ENCODE measurements at regions not wholly inside any gene's neighbourhood (a gene's known extent, or its start where the extent isn't known, plus 50 kb on each side); places are given as distances from the start of the nearest gene placed in this dataset.
"Not testable (repeated sequence)": the region's sequence is repeated elsewhere in the genome, so short reads cannot be mapped to it uniquely, and the experiment has no call there.

GRCh38 chr16:22633280-22633679, 122.6 kb downstream of the NPIPB5 start:
- in situ Hi-C loops (cut with MboI; ENCODE audit: low sequenced_read_pairs) = no loop called here
- Histone ChIP-seq H3K36me3 (replicated peaks) (no peaks in the 10 kb centered on the region), H3K4me1 (peaks cover 9% of the 10 kb centered on the region; the same call in 1 of the 2 replicates), H3K9me3 (no peaks in the 10 kb centered on the region), H3K4me3 (no peak overlapping the region), H3K27me3 (ENCODE audit: low read depth) (no peaks in the 10 kb centered on the region)
- no peak for DNase-seq (ENCODE audit: low spot score in 2 of 2)

GRCh38 chr16:22633799-22634198, 123.1 kb downstream of the NPIPB5 start:
- no peaks in the 10 kb centered on the region for H3K27me3 ChIP-seq (ENCODE audit: low read depth)

GRCh38 chr16:22634954-22635353, 124.3 kb downstream of the NPIPB5 start:
- in situ Hi-C loops (cut with MboI; ENCODE audit: low sequenced_read_pairs) = no loop called here
- Histone ChIP-seq H3K27me3 (ENCODE audit: low read depth) (no peaks in the 10 kb centered on the region), H3K9me3 (no peaks in the 10 kb centered on the region), H3K4me1 (peaks cover 9% of the 10 kb centered on the region; the same call in 1 of the 2 replicates), H3K36me3 (replicated peaks) (no peaks in the 10 kb centered on the region), H3K4me3 (no peak overlapping the region)
- no peak for DNase-seq (ENCODE audit: low spot score in 2 of 2)

More at GRCh38 chr16:22633799-22634198, 123.1 kb downstream of the NPIPB5 start:
- peaks cover 9% of the 10 kb centered on the region; the same call in 1 of the 2 replicates for H3K4me1 ChIP-seq
- DNase-seq (ENCODE audit: low spot score in 2 of 2) = no peak
- in situ Hi-C loops (cut with MboI; ENCODE audit: low sequenced_read_pairs) = no loop called here
- no peak overlapping the region for H3K4me3 ChIP-seq
- no peaks in the 10 kb centered on the region for H3K36me3 ChIP-seq (replicated peaks)
- H3K9me3 ChIP-seq = no peaks in the 10 kb centered on the region

- peak; percentile 59 to 64 for DNase-seq (ENCODE audit: low spot score in 2 of 2)
- Histone ChIP-seq H3K9me3 (no peaks in the 10 kb centered on the region), H3K36me3 (replicated peaks) (no peaks in the 10 kb centered on the region), H3K4me3 (no peak overlapping the region), H3K27me3 (ENCODE audit: low read depth) (no peaks in the 10 kb centered on the region), H3K4me1 (peaks cover 9% of the 10 kb centered on the region; the same call in 1 of the 2 replicates)
- in situ Hi-C loops (cut with MboI; ENCODE audit: low sequenced_read_pairs) = no loop called here
Observed at GRCh38 chr16:22635357-22635761, 124.7 kb downstream of the NPIPB5 start.

- in situ Hi-C loops (cut with MboI; ENCODE audit: low sequenced_read_pairs) = no loop called here
- Histone ChIP-seq H3K27me3 (ENCODE audit: low read depth) (no peaks in the 10 kb centered on the region; the same call in 1 of the 2 replicates), H3K4me3 (no peak overlapping the region), H3K4me1 (peaks cover 9% of the 10 kb centered on the region; the same call in 1 of the 2 replicates), H3K36me3 (replicated peaks) (no peaks in the 10 kb centered on the region), H3K9me3 (no peaks in the 10 kb centered on the region)
- no peak for DNase-seq (ENCODE audit: low spot score in 2 of 2)
Observed at GRCh38 chr16:22635801-22636200, 125.1 kb downstream of the NPIPB5 start.

GRCh38 chr16:22638393-22639206, 127.9 kb downstream of the NPIPB5 start:
- H3K36me3 ChIP-seq (replicated peaks) = no peaks in the 10 kb centered on the region
- no peaks in the 10 kb centered on the region for H3K9me3 ChIP-seq
- H3K4me3 ChIP-seq = no peak overlapping the region
- H3K4me1 ChIP-seq = peaks cover 9% of the 10 kb centered on the region; the same call in 1 of the 2 replicates
- peaks cover 3% of the 10 kb centered on the region; the same call in 1 of the 2 replicates for H3K27me3 ChIP-seq (ENCODE audit: low read depth)
- in situ Hi-C loops (cut with MboI; ENCODE audit: low sequenced_read_pairs) = no loop called here
- DNase-seq (ENCODE audit: low spot score in 2 of 2) = no peak

- Histone ChIP-seq H3K27me3 (ENCODE audit: low read depth) (peaks cover 16% of the 10 kb centered on the region), H3K4me3 (no peak overlapping the region), H3K4me1 (no peaks in the 10 kb centered on the region), H3K9me3 (no peaks in the 10 kb centered on the region), H3K36me3 (replicated peaks) (no peaks in the 10 kb centered on the region)
- DNase-seq (ENCODE audit: low spot score in 2 of 2) = peak in 1 of 2 experiments; percentile 64
- in situ Hi-C loops (cut with MboI; ENCODE audit: low sequenced_read_pairs) = no loop called here
Observed at GRCh38 chr16:22641131-22641628, 130.5 kb downstream of the NPIPB5 start.

GRCh38 chr16:22642416-22643088, 131.9 kb downstream of the NPIPB5 start:
- DNase-seq (ENCODE audit: low spot score in 2 of 2) = no peak
- H3K9me3 ChIP-seq = no peaks in the 10 kb centered on the region
- in situ Hi-C loops (cut with MboI; ENCODE audit: low sequenced_read_pairs) = no loop called here

GRCh38 chr16:22643203-22643602, 132.5 kb downstream of the NPIPB5 start:
- H3K4me3 ChIP-seq; in situ Hi-C loops (cut with MboI; ENCODE audit: low sequenced_read_pairs); H3K9me3 ChIP-seq; H3K36me3 ChIP-seq (replicated peaks); H3K4me1 ChIP-seq; DNase-seq (ENCODE audit: low spot score in 2 of 2): not testable (repeated sequence)
- H3K27me3 ChIP-seq (ENCODE audit: low read depth) = peaks cover 31% of the 10 kb centered on the region

More at GRCh38 chr16:22642416-22643088, 131.9 kb downstream of the NPIPB5 start:
- Histone ChIP-seq H3K4me3 (no peak overlapping the region), H3K4me1 (no peaks in the 10 kb centered on the region), H3K27me3 (ENCODE audit: low read depth) (peaks cover 24% of the 10 kb centered on the region), H3K36me3 (replicated peaks) (no peaks in the 10 kb centered on the region)

GRCh38 chr16:22643886-22644285, 133.2 kb downstream of the NPIPB5 start:
- in situ Hi-C loops (cut with MboI; ENCODE audit: low sequenced_read_pairs) = no loop called here
- Histone ChIP-seq H3K9me3 (no peaks in the 10 kb centered on the region), H3K36me3 (replicated peaks) (no peaks in the 10 kb centered on the region), H3K4me3 (no peak overlapping the region), H3K27me3 (ENCODE audit: low read depth) (peaks cover 38% of the 10 kb centered on the region), H3K4me1 (no peaks in the 10 kb centered on the region)
- no peak for DNase-seq (ENCODE audit: low spot score in 2 of 2)

GRCh38 chr16:22645868-22646267, 135.2 kb downstream of the NPIPB5 start:
- peaks cover 47% of the 10 kb centered on the region for H3K27me3 ChIP-seq (ENCODE audit: low read depth)

GRCh38 chr16:22646948-22647556, 136.4 kb downstream of the NPIPB5 start:
- in situ Hi-C loops (cut with MboI; ENCODE audit: low sequenced_read_pairs) = no loop called here
- Histone ChIP-seq H3K4me1 (no peaks in the 10 kb centered on the region), H3K4me3 (no peak overlapping the region), H3K36me3 (replicated peaks) (no peaks in the 10 kb centered on the region), H3K9me3 (no peaks in the 10 kb centered on the region), H3K27me3 (ENCODE audit: low read depth) (peaks cover 44% of the 10 kb centered on the region)
- DNase-seq (ENCODE audit: low spot score in 2 of 2) = no peak

More at GRCh38 chr16:22645868-22646267, 135.2 kb downstream of the NPIPB5 start:
- Histone ChIP-seq H3K4me3 (no peak overlapping the region), H3K9me3 (no peaks in the 10 kb centered on the region), H3K36me3 (replicated peaks) (no peaks in the 10 kb centered on the region), H3K4me1 (no peaks in the 10 kb centered on the region)
- in situ Hi-C loops (cut with MboI; ENCODE audit: low sequenced_read_pairs) = no loop called here
- no peak for DNase-seq (ENCODE audit: low spot score in 2 of 2)

GRCh38 chr16:22648141-22648540, 137.4 kb downstream of the NPIPB5 start:
- no peak for DNase-seq (ENCODE audit: low spot score in 2 of 2)
- Histone ChIP-seq H3K4me3 (no peak overlapping the region), H3K9me3 (no peaks in the 10 kb centered on the region), H3K27me3 (ENCODE audit: low read depth) (peaks cover 44% of the 10 kb centered on the region), H3K36me3 (replicated peaks) (no peaks in the 10 kb centered on the region), H3K4me1 (no peaks in the 10 kb centered on the region)
- in situ Hi-C loops (cut with MboI; ENCODE audit: low sequenced_read_pairs) = no loop called here
